ENCODE measurements at regions not wholly inside any gene's neighbourhood (a gene's known extent, or its start where the extent isn't known, plus 50 kb on each side); places are given as distances from the start of the nearest gene placed in this dataset.

DNA sequence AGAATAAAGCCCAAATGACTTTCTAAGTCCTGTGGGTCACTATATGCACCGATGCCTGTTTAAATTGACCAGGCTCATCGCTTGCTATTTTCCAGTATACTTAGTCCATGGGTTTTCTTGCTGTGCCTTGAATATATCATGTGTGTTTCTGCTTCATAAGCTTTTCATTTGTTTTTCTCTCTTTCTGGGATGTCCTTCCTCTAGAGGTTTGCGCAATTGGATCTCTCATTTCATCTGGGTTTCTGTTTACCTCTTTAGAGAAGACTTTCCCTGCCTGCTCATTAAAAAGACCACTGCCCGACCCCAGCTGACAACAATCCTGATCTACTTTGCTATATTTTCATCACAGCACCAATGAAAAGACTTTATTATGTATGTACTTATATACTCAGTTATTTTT is 150.9 kb upstream of the CYRIA start:
- Histone ChIP-seq H3K36me3 (no peaks in the 10 kb centered on the region), H3K27ac (no peak overlapping the region), H3K27me3 (no peaks in the 10 kb centered on the region), H3K4me3 (no peak overlapping the region), H3K9me3 (no peaks in the 10 kb centered on the region), H3K4me1 (no peaks in the 10 kb centered on the region)
- TF ChIP-seq, protein P1, sequence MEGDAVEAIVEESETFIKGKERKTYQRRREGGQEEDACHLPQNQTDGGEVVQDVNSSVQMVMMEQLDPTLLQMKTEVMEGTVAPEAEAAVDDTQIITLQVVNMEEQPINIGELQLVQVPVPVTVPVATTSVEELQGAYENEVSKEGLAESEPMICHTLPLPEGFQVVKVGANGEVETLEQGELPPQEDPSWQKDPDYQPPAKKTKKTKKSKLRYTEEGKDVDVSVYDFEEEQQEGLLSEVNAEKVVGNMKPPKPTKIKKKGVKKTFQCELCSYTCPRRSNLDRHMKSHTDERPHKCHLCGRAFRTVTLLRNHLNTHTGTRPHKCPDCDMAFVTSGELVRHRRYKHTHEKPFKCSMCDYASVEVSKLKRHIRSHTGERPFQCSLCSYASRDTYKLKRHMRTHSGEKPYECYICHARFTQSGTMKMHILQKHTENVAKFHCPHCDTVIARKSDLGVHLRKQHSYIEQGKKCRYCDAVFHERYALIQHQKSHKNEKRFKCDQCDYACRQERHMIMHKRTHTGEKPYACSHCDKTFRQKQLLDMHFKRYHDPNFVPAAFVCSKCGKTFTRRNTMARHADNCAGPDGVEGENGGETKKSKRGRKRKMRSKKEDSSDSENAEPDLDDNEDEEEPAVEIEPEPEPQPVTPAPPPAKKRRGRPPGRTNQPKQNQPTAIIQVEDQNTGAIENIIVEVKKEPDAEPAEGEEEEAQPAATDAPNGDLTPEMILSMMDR (IDR thresholded peaks at IDR 0.05), result no peak
- intact Hi-C loops (cut with DNase I), result no loop called here
- no peak for ATAC-seq
- DNase-seq, result no peak

DNA sequence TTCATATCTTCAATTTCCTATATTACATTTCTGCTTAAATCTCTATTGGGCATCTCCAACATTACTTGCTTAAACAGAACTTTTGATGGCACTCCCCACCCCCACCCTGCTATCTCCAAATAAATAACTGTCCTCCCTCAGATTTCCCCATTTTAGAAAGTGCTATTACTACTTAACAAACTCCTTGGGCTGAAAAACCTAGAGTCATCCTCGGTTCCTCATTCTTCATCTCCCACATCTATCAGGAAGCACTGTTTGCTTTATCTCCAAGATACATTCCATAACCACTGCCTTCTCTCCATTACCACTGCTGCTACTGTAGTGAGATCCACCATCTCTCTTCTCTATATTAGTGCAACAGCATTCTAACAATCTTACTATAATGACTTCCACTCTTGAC is 150.4 kb upstream of the CYRIA start:
- ATAC-seq, result no peak
- Histone ChIP-seq H3K27me3 (no peaks in the 10 kb centered on the region), H3K9me3 (no peaks in the 10 kb centered on the region), H3K4me1 (no peaks in the 10 kb centered on the region), H3K27ac (no peak overlapping the region), H3K36me3 (no peaks in the 10 kb centered on the region), H3K4me3 (no peak overlapping the region)
- no peak for DNase-seq
- intact Hi-C loops (cut with DNase I), result no loop called here
- TF ChIP-seq, protein P1 (IDR thresholded peaks at IDR 0.05), result no peak

DNA sequence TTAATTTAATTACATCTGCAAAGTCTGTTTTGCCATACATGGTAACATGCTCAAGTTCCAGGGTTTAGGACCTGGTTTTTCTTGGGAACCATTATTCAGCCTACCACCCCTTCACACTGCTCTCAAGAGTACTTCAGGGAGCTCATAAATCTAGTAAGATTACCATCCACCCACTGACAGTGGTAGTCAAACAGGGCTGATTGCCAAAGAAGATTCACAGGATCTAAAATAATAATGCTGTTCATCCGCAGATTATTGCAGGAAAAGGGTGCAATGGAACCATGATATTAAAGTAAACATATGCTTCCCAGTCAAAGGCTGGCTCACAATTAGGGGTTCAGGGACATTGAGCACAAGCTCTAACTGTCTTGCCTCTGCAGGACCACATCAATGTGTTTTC is 148.0 kb upstream of the CYRIA start:
- ATAC-seq, result no peak
- Histone ChIP-seq H3K4me1 (no peaks in the 10 kb centered on the region), H3K9me3 (no peaks in the 10 kb centered on the region), H3K27me3 (no peaks in the 10 kb centered on the region), H3K4me3 (no peak overlapping the region), H3K36me3 (no peaks in the 10 kb centered on the region), H3K27ac (no peak overlapping the region)
- TF ChIP-seq, protein P1 (IDR thresholded peaks at IDR 0.05), result no peak
- DNase-seq, result no peak
- intact Hi-C loops (cut with DNase I), result no loop called here

DNA sequence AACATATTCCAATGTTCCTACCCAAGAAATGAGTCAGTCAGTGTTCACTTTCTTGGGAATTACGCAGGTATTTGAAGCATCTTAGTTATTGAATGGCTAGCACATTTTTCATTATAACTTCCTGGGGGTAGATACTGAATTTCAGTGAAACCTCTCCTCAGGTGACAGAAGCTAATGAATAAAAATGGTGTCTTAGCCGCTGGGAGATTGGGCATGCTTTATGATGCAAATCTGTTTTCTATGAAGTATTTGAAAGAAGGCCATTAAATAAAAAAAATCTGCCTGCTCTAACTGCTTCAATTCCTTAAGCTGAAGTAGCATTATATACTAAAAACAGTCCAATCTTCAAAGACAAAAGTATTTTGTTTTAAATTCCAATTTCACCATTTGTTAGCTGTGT is 132.8 kb upstream of the CYRIA start:
- H3K27me3 ChIP-seq, result no peaks in the 10 kb centered on the region
- H3K27ac ChIP-seq, result no peak overlapping the region
- ATAC-seq (no peak), DNase-seq (no peak)
- no peaks in the 10 kb centered on the region for H3K4me1 ChIP-seq
- no peak overlapping the region for H3K4me3 ChIP-seq
- intact Hi-C loops (cut with DNase I), result no loop called here
- H3K36me3 ChIP-seq, result no peaks in the 10 kb centered on the region
- TF ChIP-seq, protein P1 (IDR thresholded peaks at IDR 0.05), result no peak
- no peaks in the 10 kb centered on the region for H3K9me3 ChIP-seq

DNA sequence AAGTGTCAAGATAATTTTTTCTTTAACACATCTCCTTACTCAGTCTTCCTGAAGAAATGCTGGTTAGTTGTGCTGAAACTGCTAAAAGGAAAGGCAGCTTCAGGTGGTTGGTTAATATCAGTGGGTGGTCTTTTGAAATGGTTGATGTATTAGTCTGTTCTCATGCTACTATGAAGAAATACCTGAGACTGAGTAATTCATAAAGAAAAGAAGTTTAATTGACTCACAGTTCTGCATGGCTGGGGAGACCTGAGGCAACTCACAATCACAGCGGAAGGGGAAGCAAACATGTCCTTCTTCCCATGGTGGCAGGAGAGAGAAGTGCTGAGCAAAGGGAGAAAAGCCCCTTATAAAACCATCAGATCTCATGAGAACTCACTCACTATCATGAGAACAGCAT is 125.9 kb upstream of the CYRIA start:
- Histone ChIP-seq H3K27me3 (no peaks in the 10 kb centered on the region), H3K4me3 (no peak overlapping the region), H3K4me1 (no peaks in the 10 kb centered on the region), H3K9me3 (no peaks in the 10 kb centered on the region), H3K36me3 (no peaks in the 10 kb centered on the region), H3K27ac (no peak overlapping the region)
- no peak for ATAC-seq
- no peak for DNase-seq
- intact Hi-C loops (cut with DNase I), result no loop called here
- TF ChIP-seq, protein P1 (IDR thresholded peaks at IDR 0.05), result no peak

Data from left lung (tissue), 4 donors.